ENCODE measurements at regions not wholly inside any gene's neighbourhood (a gene's known extent, or its start where the extent isn't known, plus 50 kb on each side); places are given as distances from the start of the nearest gene placed in this dataset.

DNA sequence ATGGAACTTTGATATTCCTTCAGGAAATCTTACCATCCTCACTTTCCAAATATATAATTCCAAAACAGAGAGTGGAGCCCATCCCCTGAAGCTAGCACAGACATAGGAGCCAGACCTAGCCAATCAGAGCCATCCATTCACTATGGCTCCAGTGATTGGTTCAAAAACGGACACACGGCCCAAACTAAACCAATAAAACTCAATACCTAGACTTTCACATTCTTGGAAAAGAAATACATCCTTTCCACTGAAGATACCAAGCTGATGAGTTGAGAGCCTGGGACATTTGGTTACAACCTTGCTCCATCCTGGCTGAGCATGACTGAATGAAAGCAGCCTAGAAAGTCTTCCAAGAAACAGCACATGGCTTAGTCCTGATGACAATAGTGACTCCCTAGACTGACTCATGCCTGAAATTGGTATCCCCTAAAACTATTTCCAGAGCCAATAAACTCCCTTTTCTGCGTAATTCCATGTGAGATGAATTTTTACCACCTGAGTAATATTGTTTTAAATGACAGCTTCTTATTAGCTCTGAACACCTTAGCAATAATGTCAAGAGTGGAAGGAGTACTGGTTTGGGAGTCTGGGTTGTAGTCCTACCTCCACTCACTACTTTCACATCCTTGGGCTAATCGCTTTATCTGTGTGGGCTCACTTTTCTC, 189.6 kb upstream of the LNX1 start:
- H3K9me3 ChIP-seq (ENCODE audit: insufficient read depth, low read depth, low read length) = no peaks in the 10 kb centered on the region
- TF ChIP-seq, protein P1, sequence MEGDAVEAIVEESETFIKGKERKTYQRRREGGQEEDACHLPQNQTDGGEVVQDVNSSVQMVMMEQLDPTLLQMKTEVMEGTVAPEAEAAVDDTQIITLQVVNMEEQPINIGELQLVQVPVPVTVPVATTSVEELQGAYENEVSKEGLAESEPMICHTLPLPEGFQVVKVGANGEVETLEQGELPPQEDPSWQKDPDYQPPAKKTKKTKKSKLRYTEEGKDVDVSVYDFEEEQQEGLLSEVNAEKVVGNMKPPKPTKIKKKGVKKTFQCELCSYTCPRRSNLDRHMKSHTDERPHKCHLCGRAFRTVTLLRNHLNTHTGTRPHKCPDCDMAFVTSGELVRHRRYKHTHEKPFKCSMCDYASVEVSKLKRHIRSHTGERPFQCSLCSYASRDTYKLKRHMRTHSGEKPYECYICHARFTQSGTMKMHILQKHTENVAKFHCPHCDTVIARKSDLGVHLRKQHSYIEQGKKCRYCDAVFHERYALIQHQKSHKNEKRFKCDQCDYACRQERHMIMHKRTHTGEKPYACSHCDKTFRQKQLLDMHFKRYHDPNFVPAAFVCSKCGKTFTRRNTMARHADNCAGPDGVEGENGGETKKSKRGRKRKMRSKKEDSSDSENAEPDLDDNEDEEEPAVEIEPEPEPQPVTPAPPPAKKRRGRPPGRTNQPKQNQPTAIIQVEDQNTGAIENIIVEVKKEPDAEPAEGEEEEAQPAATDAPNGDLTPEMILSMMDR (IDR thresholded peaks at IDR 0.05; ENCODE audit: insufficient read depth, low read depth, low read length) = no peak
- TF ChIP-seq EZH2 (IDR thresholded peaks at IDR 0.05; ENCODE audit: insufficient read depth, low read length) = no peak
- peak overlapping the region; percentile 25 for H3K27ac ChIP-seq (ENCODE audit: low read depth, low read length)
- DNase-seq (ENCODE audit: low read depth) = no peak
- no peaks in the 10 kb centered on the region for H3K27me3 ChIP-seq (ENCODE audit: insufficient read depth, low read length)
- peaks cover 7% of the 10 kb centered on the region for H3K4me1 ChIP-seq (ENCODE audit: insufficient read depth, low read length)
- no peak overlapping the region for H3K4me3 Mint-ChIP-seq (ENCODE audit: unreplicated experiment)
- peaks cover 7% of the 10 kb centered on the region for H3K4me1 Mint-ChIP-seq (ENCODE audit: low read depth, unreplicated experiment)
- H3K79me2 ChIP-seq (ENCODE audit: insufficient read depth, low read length) = no peaks in the 10 kb centered on the region
- no peak overlapping the region for H3K4me3 ChIP-seq (ENCODE audit: insufficient read depth, low read depth, low read length)
- no peaks in the 10 kb centered on the region for H3K36me3 Mint-ChIP-seq (ENCODE audit: low read depth, unreplicated experiment)
- H3K27me3 Mint-ChIP-seq (ENCODE audit: low read depth, unreplicated experiment) = peaks cover 5% of the 10 kb centered on the region
- no peaks in the 10 kb centered on the region for H3K36me3 ChIP-seq (ENCODE audit: insufficient read depth, low read length)
- no peak overlapping the region for H2AFZ ChIP-seq (ENCODE audit: low read depth, low read length)
- no peak overlapping the region for H3K9ac ChIP-seq (ENCODE audit: low read length)
- H3K9me3 Mint-ChIP-seq (ENCODE audit: unreplicated experiment) = peaks cover 2% of the 10 kb centered on the region
- no peak overlapping the region for H3K27ac Mint-ChIP-seq (ENCODE audit: unreplicated experiment)
- FAIRE-seq = peak; percentile 67
- peak overlapping the region; percentile 18 for H3K4me2 ChIP-seq (ENCODE audit: low read length)
- no peaks in the 10 kb centered on the region for H4K20me1 ChIP-seq (ENCODE audit: insufficient read depth, low read length)

DNA sequence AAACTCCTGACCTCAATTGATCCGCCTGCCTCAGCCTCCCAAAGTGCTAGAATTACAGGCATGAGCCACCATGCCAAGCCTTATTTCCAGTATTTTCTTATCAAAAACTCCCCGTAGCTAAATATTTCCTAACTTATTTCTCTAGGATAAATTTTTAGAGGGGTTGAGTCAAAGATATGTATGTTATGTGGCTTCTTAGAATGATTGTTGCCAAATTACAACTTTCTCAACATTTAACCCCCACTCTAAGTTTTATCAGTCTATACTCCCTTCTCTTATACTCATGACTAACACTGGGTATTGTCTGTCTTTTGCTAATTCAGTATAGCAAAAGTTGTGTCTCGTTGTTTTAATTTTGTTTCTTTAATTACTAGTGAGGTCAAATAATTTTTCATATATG, 187.7 kb upstream of the LNX1 start:
- Histone ChIP-seq H2AFZ (ENCODE audit: low read depth, low read length) (no peak overlapping the region), H3K9me3 (ENCODE audit: insufficient read depth, low read depth, low read length) (no peaks in the 10 kb centered on the region), H3K79me2 (ENCODE audit: insufficient read depth, low read length) (no peaks in the 10 kb centered on the region), H3K36me3 (ENCODE audit: insufficient read depth, low read length) (no peaks in the 10 kb centered on the region), H3K4me1 (ENCODE audit: insufficient read depth, low read length) (peaks cover 7% of the 10 kb centered on the region), H3K27me3 (ENCODE audit: insufficient read depth, low read length) (no peaks in the 10 kb centered on the region), H3K9ac (ENCODE audit: low read length) (no peak overlapping the region), H3K4me2 (ENCODE audit: low read length) (no peak overlapping the region), H3K27ac (ENCODE audit: low read depth, low read length) (no peak overlapping the region), H3K4me3 (ENCODE audit: insufficient read depth, low read depth, low read length) (no peak overlapping the region), H4K20me1 (ENCODE audit: insufficient read depth, low read length) (no peaks in the 10 kb centered on the region)
- Mint-ChIP-seq H3K4me3 (ENCODE audit: unreplicated experiment) (no peak overlapping the region), H3K4me1 (ENCODE audit: low read depth, unreplicated experiment) (peaks cover 7% of the 10 kb centered on the region), H3K36me3 (ENCODE audit: low read depth, unreplicated experiment) (no peaks in the 10 kb centered on the region), H3K27ac (ENCODE audit: unreplicated experiment) (no peak overlapping the region), H3K27me3 (ENCODE audit: low read depth, unreplicated experiment) (peaks cover 3% of the 10 kb centered on the region), H3K9me3 (ENCODE audit: unreplicated experiment) (peaks cover 2% of the 10 kb centered on the region)
- DNase-seq (ENCODE audit: low read depth) = no peak
- no peak for FAIRE-seq
- TF ChIP-seq, protein P1 (IDR thresholded peaks at IDR 0.05; ENCODE audit: insufficient read depth, low read depth, low read length) = no peak
- TF ChIP-seq EZH2 (IDR thresholded peaks at IDR 0.05; ENCODE audit: insufficient read depth, low read length) = no peak

DNA sequence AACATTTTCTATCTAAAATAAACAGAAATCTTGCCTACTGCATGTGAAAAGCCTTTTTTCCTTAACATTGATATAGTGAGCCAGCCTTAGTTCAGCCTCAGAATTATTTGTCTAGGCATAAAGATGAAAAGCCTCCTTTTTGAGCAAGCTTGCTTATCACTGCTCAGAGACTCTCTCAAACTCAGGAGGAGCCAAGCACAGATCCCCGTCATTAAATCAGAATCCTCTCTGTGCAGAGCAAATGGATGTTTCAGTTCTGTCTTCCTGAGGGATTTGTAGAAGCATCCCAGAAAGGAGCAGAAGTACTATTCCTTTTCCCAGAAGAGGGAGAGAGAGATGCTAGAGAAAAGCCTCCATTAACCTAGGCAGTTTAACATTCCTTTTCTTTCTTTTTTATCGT, 186.9 kb upstream of the LNX1 start:
- Histone ChIP-seq H4K20me1 (ENCODE audit: insufficient read depth, low read length) (no peaks in the 10 kb centered on the region), H3K36me3 (ENCODE audit: insufficient read depth, low read length) (no peaks in the 10 kb centered on the region), H3K9me3 (ENCODE audit: insufficient read depth, low read depth, low read length) (no peaks in the 10 kb centered on the region), H3K79me2 (ENCODE audit: insufficient read depth, low read length) (no peaks in the 10 kb centered on the region), H3K4me2 (ENCODE audit: low read length) (no peak overlapping the region), H3K27ac (ENCODE audit: low read depth, low read length) (no peak overlapping the region), H3K4me3 (ENCODE audit: insufficient read depth, low read depth, low read length) (no peak overlapping the region), H3K27me3 (ENCODE audit: insufficient read depth, low read length) (no peaks in the 10 kb centered on the region), H3K4me1 (ENCODE audit: insufficient read depth, low read length) (peaks cover 7% of the 10 kb centered on the region), H3K9ac (ENCODE audit: low read length) (no peak overlapping the region), H2AFZ (ENCODE audit: low read depth, low read length) (no peak overlapping the region)
- FAIRE-seq (no peak), DNase-seq (ENCODE audit: low read depth) (no peak)
- Mint-ChIP-seq H3K4me1 (ENCODE audit: low read depth, unreplicated experiment) (peaks cover 7% of the 10 kb centered on the region), H3K4me3 (ENCODE audit: unreplicated experiment) (no peak overlapping the region), H3K27me3 (ENCODE audit: low read depth, unreplicated experiment) (peaks cover 3% of the 10 kb centered on the region), H3K36me3 (ENCODE audit: low read depth, unreplicated experiment) (no peaks in the 10 kb centered on the region), H3K27ac (ENCODE audit: unreplicated experiment) (no peak overlapping the region), H3K9me3 (ENCODE audit: unreplicated experiment) (peaks cover 2% of the 10 kb centered on the region)
- TF ChIP-seq EZH2 (IDR thresholded peaks at IDR 0.05; ENCODE audit: insufficient read depth, low read length) = no peak
- TF ChIP-seq, protein P1 (IDR thresholded peaks at IDR 0.05; ENCODE audit: insufficient read depth, low read depth, low read length) = no peak
